Stomach (tissue), 4 donors: ENCODE measurements at regions not wholly inside any gene's neighbourhood (a gene's known extent, or its start where the extent isn't known, plus 50 kb on each side); places are given as distances from the start of the nearest gene placed in this dataset.

Experiments used
- EP300 ChIP-seq: sonication (generic); formaldehyde crosslinking; IDR thresholded peaks from one replicate; pipeline ENCODE4 v1.6.1; 2017; ENCODE audit warnings: antibody characterized with exemption
- POLR2A ChIP-seq, 4 donors: fragments of 450-650 bp; IDR thresholded peaks; one replicate each; pipeline ENCODE4 v1.6.1; 2016; ENCODE audit warnings: antibody characterized with exemption in 4 of 4, control low read depth in 2 of 4, mild to moderate bottlenecking in 1 of 4, moderate library complexity in 1 of 4
- TF ChIP-seq, protein P1 (sequence below), 7 experiments: fragments of 450-650 bp in 4 of 7; fragments of 200-600 bp in 3 of 7; sonication (generic) in 3 of 7; IDR thresholded peaks; one replicate each; pipeline ENCODE4 v1.5.1; 2016 to 2019; ENCODE audit warnings: antibody characterized with exemption in 7 of 7, control low read depth in 2 of 7, mild to moderate bottlenecking in 1 of 7

DNA sequence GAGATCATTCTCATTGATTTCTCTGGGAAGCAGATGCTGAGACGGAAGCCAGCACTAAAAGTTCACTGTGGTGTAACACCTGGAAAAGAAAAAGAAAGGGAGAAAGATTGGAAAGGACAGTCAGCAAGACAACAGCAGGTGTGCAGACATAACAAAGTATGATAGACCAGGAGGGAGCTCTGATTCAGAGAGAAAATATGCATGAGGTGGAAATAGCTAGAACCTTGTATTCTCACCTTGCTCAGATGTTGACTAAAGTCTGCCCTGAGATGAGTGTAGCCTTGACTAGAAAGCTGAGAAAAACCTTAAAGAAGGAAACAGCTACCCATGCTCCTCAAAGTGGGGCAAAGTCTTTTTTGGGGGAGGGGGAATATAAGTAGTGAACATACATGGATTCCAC, 1711.8 kb downstream of the EFNB2 start:
- TF ChIP-seq, protein P1, sequence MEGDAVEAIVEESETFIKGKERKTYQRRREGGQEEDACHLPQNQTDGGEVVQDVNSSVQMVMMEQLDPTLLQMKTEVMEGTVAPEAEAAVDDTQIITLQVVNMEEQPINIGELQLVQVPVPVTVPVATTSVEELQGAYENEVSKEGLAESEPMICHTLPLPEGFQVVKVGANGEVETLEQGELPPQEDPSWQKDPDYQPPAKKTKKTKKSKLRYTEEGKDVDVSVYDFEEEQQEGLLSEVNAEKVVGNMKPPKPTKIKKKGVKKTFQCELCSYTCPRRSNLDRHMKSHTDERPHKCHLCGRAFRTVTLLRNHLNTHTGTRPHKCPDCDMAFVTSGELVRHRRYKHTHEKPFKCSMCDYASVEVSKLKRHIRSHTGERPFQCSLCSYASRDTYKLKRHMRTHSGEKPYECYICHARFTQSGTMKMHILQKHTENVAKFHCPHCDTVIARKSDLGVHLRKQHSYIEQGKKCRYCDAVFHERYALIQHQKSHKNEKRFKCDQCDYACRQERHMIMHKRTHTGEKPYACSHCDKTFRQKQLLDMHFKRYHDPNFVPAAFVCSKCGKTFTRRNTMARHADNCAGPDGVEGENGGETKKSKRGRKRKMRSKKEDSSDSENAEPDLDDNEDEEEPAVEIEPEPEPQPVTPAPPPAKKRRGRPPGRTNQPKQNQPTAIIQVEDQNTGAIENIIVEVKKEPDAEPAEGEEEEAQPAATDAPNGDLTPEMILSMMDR (IDR thresholded peaks at IDR 0.05) = no peak
- TF ChIP-seq POLR2A (IDR thresholded peaks at IDR 0.05) (no peak), EP300 (no peak)
